ENCODE measurements at regions not wholly inside any gene's neighbourhood (a gene's known extent, or its start where the extent isn't known, plus 50 kb on each side); places are given as distances from the start of the nearest gene placed in this dataset.

DNA sequence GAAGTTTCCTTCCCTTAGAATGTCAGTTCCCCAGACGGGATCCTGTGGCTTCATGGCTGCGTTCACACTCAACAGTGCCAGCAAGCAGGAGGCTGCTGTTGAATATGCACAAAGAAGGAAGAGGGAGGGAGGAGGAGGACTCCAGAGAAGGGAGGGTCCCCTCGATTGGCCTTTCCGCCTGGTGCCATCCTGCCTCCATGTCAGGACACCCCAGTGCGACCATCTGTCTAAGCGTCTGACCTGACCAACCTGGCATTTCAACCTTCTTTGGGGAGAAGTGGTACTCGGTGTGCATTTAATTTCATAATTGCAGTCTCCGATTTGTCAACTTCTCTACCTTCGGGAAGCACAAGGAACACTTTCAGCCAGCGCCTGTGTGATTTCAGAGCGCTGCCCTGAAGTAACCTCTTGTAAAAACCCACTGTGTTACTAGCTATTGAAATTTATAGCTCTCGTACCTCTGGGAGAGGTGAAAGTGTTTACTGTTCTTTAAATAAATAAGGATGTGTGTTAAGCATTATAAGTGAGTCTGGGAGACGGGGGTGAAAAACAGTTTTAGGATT is 1491.9 kb downstream of the TBC1D22A start:
- DNase-seq, result no peak

DNA sequence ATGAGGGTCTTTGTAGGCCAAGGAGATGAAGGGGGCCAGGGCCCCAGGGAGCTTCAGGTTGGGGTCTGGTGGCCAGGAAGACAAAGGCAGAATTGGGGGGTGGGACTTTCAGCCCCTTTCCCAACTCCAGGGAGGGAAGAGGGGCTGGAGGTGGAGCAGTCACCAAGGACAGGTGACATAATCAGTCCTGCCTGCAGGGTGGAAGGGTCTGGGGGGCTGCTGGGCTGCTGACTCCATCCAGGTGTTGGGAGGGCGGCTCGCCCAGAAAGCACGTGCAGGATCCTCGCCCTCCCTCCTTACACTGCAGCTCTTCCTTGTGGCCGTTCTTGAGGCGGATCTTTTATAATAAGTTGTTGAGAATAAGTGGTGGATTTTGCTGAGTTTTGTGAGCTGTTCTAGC is 1491.1 kb downstream of the TBC1D22A start:
- DNase-seq, result no peak

DNA sequence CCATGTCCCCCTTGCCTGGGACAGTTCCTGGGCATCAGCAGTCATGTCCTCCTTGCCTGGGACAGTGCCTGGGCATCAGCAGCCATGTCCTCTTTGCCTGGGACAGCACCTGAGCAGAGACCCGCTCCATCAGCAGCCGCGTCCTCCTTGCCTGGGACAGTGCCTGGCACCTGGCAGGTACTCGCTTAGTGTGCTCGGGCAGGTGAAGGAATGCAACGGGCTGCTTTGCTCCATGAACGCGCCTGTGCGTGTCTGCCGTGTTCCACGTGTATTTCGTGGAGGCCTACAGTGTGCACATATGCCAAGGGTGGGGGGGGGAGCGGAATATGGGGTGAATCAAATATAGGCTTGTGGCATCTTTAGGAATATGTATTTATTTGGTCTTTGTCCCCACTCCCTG is 1490.7 kb downstream of the TBC1D22A start:
- DNase-seq, result no peak

DNA sequence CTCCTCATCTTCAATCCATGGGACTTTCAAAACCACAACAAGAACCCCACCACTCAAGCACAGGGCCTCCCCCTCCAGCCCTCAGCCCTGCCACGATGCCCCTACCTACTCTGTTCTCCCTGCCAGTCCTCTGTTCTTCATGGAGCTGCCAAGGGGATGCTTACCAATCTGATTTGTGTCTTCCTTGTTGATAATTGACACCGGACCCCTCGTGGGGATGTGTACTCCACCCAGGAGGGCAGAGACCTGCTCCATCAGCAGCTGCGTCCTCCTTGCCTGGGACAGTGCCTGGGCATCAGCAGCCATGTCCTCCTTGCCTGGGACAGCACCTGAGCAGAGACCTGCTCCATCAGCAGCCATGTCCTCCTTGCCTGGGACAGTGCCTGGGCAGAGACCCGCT is 1489.2 kb downstream of the TBC1D22A start:
- DNase-seq, result no peak

DNA sequence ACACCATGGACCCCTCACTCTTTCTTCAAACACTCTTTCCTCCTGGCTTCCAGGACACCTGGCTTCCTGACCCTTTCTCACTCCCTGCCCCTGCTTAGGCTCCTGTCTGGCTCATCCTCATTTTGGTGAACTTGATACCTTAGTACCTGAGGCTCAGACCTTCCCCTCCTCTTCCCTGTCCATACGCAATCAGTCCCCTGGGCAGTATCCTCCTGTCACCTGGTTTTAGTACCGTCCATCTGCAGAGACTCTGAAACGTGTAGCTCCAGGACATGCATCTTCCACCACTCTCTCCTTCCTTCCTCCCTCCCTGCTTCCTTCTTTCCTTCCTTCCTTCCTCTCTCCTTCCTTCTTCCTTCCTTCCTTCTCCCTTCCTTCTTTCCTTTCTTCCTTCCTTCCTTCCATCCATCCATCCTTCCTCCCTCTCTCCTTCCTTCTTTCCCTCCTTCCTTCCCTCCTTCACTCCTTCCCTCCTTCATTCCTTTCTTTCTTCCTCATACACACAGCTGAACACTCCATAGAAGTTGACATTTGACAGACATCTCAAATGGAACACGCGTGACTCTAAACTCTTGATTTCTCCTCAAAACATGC is 1488.6 kb downstream of the TBC1D22A start:
- no peak for DNase-seq

DNA sequence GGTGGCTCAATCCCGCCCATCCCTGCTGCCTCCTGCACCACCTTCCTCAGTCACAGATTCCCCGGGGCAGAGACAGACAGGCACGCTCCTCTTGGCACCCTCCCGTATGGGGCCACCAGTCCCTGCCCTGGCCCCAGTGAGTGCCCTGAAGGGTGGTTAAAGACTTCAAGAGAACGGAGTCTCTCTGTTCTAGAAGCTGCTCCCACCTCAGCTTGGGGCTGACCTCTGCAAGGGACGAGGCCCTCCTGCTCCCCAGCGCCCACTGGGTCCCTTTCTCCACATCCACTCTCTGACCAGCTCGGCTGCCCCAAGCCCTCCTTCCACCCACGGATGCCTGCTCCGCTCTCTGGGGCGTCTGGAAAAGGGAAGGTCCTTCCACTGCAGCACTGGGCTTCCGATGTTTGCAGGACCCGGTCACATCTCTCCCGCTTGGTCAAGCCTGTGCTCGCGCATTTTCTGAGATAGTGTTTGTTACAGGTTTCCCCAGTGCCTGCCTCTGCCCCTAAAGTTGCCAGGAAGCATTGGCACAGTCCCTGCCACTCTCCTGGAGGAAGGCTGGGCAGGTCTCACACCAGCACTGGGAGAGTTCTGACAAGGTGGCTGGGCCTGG is 1487.9 kb downstream of the TBC1D22A start:
- DNase-seq, result no peak

DNA sequence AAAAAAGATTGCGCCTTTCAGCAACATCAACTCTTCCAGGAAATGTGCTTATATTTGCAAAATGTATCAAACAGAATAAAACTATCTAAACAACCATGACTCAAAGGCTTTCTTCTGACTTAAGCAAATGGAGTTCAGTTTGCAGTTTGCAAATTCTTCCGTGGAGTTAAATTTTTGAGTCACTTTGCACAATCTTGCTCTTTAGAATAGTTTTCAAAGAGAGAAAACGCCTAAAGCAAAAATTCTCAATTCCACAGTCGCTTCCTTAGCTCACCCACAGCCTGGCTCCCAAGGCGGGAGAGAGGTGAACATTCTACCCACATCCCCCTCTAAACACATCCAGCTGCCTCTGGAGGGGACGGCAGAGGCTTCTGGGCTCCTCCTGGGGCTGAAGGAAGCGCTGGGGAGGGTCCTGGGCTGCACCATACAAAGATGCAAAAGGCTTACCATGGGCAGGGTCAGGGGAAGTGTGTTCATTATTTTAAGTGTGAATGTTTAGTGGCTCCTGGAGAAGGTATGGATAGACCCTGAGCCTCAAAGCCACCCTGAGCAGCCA is 1487.3 kb downstream of the TBC1D22A start:
- DNase-seq, result no peak

DNA sequence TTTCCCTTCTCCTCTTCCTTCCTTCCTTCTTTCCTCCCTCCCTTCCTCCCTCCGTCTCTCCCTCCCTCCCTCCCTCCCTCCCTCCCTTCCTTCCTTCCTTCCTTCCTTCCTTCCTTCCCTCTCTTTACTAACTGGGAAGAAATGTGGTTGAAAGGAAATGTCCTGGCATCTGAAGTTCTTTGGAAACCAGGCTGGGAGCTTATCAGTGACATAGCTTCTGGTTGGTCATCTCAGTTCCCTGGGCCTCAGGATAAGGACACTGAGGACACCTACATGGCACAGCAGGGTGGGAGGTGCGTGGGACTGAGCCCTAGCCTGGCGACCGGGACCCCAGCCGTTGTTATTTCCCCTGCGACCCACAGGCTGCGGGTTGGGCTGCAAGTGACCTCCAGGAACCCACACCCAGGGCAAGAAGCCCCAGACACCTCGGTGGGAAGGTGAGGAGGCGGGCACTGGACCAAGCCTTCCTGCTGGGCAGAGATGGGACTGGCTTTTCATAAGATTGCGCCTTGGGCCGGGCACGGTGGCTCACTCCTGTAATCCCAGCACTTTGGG is 1486.5 kb downstream of the TBC1D22A start:
- no peak for DNase-seq

DNA sequence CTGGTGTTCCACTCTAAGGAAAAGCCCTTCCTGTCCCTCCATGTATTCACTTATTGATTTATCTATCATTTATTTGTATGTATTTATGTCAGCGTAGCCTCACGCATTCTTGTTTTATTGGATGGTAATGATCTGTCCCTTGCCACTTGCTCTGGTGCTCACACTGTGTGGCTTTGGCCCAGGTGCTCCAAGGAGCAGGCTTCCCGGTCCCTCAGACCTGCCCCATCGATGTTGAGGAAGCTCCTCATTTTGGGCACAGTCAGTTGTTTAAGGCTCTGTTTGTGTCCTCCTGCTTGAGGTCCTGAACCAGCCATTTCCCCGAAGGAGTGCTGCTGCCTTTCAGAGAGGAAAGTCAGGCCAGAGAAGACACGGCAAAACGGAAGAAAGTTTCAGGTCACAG is 1485.4 kb downstream of the TBC1D22A start:
- DNase-seq, result no peak

DNA sequence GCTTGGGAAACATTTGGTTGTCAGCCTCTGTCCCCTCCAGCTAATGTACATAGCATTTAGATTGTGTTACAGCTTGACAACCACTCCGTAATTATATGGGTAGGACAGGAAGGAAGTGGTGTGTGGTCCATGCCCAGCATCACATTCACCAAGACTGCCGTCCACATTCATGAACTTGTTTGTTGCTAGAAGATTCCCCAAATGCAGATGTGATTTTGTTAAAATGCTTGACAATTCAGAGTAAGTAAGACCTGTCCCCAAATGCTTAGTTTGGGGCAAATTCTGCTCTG is 1482.7 kb downstream of the TBC1D22A start:
- no peak for DNase-seq

DNA sequence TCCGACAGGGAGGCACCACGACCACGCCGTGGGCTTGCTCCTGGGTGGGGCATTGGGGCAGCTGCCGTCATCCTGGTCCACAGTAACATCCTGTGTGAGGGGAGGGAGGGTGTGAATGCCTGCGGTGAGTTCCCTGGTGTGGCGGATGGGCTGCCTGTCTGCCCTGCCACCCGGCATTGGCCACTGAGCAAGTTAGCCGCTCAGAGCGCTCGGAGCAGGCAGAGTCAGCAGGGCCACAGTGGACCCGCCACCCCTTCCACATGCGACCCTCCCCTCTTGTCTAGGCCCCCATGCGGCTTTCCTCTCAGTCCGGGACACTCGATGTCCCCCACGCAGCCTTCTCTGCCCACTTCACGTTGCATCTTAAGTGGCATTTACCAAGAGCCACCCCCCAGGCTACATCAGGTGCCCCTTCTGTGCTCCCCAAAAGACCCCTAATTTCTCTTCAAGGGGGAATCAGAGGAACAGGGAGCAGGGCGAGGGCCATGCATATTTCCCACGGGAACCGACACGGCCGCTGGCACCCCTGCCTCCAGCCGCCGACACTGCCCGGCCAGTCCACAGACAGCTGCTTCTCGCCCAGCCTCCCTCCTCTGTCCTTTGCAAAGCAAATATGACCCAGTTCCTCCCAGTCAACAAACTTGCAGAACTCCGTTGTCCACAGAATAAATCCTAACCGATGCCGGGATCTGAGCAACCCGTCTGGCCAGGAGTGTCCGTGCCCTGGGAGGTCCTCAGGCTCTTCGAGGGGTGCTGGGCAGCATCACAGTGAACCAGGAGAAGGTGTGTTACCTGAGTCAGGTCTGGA is 1482.1 kb downstream of the TBC1D22A start:
- DNase-seq, result no peak

DNA sequence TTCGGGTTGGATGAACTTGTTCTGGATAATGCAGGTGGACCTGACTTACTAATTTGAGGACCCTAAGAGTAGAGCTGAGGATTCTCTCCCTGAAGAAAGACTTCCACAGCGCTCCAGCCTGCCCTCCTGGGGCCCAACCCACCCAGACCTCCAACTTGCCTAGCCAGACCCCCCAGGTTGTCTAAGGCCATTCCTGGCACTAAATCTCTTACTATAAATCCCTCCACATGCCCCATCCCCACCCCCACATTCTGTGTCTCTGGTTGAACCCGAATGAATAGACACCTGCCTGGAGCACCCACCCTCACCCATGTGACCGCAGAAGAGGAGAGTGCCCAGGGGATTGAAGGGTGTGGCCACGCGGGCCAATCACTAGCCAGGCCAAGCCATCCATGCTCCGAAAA is 1480.0 kb downstream of the TBC1D22A start:
- no peak for DNase-seq

DNA sequence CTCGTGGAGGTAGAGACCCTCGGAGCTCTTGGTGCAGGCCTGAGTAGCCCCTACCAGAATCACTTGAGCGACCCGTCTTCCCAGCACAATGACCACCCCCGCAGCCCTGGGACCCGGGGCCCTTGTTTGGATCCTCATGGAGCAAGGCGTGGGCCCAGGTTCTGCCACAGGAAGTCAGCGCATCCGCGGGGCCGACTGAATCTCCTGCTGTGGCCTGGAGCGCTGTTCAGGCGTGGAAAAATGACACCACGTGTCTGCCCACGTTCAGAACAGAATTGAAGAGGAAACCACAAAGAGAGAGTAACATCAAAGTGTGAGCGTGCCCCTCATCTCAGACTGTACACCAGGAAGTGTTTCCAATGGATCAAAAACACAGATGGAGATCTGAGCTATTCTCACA is 1479.2 kb downstream of the TBC1D22A start:
- no peak for DNase-seq

DNA sequence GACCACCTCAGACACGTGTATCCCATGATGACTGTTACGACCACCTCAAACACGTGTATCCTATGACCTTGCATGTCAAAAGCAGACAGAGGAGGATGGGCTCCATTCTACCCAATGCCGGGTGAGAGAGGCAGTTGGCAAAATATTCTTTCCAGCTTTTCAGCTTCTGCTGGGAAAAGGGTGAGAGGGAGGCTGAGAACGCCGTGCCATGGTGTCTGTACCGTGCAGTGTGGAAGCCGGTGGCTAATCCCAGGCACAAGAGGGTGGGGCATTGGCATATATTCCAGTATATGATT is 1478.4 kb downstream of the TBC1D22A start:
- no peak for DNase-seq

DNA sequence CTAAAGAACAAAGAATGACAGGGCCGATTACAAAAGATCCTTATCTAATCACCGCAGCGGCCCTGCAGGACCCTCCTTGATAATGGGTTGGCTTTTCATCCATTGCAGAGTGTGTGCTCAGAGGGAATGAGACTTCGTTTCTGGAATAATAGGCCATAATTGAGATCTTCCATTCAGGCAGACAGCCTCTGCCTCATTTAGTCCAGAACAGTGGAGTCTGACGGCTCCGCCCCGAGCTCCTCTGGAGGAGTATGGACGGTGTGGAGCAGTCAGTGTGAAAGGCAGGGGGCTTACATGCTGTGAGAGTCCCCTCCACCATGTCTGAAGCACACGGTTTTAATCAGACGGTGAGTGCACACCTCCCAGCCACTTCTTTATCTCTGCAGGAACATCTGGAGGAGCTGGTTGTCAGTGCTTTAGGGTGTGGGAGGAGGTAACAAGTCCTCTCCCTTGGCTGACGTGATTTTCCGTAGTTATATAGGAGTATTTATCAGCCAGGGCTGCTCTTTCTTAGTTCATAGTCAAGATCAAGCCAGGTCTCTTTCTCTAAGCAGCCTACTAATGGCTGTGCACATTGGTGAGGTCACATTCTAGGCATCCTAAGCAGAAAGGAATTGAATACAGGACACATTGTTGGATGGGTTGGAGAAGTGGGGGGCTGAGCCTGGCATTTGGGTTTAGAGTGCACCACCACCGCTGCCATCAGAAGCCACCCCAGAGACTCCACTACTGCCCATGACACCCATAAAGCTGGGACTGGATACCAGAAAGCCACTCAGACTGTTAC is 1477.9 kb downstream of the TBC1D22A start:
- DNase-seq, result no peak

DNA sequence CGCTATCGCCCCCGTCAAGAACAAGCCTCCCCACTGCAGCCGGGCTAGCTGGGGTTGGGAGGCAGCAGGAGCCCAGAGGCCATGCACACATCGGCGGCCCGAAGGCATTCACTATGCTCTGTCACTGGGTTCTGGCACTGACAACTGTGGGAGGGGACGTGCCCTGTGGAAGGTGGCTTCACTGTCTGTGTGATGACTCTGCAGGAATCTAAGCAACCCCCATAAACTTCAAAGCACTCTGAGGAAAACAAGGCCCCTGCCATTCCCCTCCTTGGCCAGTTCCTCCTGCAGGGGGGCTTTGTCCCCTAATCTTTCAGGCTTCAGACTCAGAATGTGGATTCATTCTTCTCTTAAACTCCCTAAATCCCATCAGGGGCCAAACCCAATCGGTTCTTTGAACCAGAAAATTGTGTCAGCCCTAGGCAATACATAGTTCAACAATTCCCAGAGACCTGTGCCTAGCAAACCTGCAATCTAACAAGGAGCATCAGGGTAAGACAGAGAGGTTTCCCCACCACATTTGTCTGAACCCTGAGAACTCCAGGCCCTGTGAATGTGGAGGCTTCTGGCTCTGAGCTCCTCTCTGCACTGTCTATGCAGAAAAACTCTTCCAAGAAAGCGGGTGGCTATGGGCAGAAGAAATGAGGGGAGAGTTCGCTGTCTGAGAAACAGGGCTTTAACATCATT is 1477.2 kb downstream of the TBC1D22A start:
- DNase-seq, result no peak

DNA sequence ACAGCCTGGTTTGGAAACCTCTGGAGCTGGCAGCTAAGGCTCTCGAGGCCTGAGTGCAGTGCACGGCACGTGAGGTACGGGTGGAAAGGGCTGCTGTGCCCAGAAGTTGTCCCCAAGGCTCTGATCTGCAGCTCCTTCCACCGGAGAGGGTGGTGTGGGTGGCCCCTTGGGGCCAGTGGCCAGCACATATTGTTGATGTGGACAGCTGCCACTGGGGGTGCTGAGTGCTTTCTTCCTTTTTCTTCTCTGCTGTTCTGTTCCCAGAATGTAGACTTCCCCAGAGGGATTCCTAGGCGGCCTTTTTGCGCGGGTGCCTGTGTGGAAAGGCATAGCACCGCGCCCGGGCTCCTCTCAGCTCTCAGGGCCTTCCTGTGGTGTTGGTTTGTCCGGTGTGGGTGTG is 1476.5 kb downstream of the TBC1D22A start:
- no peak for DNase-seq

DNA sequence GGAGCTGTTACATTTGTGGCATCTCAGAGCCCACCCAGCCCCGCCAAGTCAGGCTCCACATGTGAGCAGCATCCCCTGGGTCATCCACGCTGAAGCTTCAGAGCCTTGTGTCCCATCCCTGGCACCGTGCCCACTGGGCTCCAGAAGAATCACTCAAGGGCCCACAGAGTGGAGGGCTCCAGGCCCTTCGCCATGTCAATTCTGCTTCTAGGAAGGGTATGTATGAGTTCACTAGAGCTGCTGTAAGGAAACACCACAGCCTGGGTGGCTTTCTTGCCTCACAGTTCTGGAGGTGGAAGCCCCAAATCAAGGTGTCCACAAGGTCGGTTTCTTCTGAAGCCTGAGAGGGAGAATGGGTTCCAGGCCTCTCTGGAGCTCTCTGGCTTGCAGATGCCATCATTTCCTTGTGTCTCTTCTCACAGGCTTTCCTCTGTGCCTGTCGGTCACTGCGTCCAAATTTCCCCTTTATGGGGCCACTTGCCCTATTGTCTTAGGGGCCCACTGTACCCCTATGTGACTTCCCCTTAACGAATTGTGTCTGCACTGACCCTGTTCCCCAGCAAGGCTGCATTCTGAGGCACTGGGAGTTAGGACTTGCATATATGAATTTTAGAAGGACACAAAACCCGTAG is 1476.0 kb downstream of the TBC1D22A start:
- DNase-seq, result no peak

DNA sequence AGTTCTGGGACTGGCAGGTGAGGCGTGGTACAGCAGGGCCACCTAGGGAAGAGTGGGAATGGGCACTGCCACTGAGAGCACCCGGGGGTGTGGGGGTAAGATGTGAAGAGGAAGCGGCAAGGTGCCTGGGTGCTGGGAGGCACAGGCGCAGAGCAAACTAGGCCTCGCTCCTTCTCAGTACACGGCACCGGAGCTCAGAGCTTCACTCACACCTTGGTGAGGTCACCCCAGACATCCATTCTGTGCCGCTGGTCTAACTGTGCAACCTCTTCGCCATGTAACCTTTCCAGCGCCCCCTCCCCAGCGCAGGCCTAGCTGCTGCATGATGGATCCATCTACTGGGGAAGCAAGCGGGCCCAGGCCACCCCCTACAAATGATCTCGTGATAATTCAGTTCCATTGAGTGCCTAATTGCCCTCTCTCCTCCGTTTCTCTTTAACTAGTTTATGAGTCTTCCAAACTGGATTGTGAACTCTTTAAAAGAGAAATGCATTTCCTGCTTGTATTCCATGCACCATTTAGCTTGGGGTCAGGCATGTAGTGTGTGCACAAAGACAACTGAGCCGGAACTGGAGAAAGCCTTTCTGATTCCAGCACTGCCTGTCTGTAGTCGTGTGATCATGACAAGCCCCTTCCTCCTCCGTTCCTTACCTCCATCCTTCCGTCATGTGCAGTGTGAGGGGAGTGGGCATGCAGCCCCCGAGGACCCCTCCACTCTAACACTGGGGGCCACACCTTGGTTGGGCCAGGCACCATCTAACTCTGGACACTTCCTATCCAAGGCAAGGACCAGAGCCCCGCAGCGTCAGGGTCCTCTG is 1475.2 kb downstream of the TBC1D22A start:
- no peak for DNase-seq

DNA sequence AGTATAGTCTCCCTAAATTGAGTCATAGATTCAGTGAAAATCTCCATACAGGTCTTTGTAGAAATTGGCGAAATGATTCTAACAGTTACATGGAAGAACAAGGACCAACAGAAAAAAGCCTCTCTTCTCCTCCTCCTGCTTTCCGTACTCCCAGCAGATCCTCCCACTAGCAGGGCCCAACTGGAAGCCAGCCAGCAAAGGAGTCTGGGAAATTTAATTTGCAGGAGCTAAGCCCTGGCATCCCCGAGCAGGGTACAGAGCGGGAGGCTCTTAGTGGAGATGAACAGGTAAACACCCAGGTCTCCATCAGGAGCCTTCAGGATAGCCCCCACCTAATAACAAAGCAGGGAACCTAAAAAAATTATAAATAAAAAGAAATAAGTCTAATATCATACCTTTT is 1473.8 kb downstream of the TBC1D22A start:
- DNase-seq, result no peak

DNA sequence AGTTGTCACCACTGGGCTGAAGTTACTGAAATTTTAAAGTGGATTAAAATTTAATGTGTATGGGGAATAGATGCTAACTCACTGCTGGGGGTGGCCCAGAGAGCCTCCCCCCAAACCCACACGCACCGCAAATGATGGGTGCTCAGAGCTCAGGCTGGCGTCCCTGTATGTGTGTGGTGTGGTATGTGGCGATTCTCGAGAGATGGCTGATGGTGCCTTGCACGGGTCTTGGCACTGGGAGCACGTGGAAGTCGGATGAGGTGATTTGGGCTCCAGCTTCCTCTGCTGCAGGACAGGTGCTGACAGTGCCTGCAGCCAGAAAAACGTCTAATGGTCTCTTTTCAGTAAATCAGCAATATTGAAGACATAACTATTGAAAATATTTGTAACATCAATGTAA is 1473.3 kb downstream of the TBC1D22A start:
- no peak for DNase-seq
